Skeletal muscle tissue (tissue), 3 donors: ENCODE measurements at regions not wholly inside any gene's neighbourhood (a gene's known extent, or its start where the extent isn't known, plus 50 kb on each side); places are given as distances from the start of the nearest gene placed in this dataset.

Source experiments
- H3K27ac ChIP-seq: one replicate; pipeline ENCODE4 v1.7.0; 2013; ENCODE audit warnings: mild to moderate bottlenecking, low read depth, low read length, inconsistent platforms
- H3K27me3 ChIP-seq, 3 donors: one replicate each; pipeline ENCODE4 v1.7.0; 2013; ENCODE audit warnings: low read length in 3 of 3; ENCODE audit not compliant: control insufficient read depth in 3 of 3, insufficient read depth in 3 of 3
- H3K36me3 ChIP-seq, 3 donors: one replicate each; pipeline ENCODE4 v1.7.0; 2013; ENCODE audit warnings: low read length in 3 of 3; ENCODE audit not compliant: control insufficient read depth in 3 of 3, insufficient read depth in 3 of 3
- H3K4me1 ChIP-seq, 3 donors: one replicate each; pipeline ENCODE4 v1.7.0; 2013; ENCODE audit warnings: low read length in 3 of 3, mild to moderate bottlenecking in 3 of 3; ENCODE audit not compliant: control insufficient read depth in 3 of 3, insufficient read depth in 3 of 3
- H3K4me3 ChIP-seq, 3 donors: one replicate each; pipeline ENCODE4 v1.7.0; 2013; ENCODE audit warnings: low read length in 3 of 3
- H3K9ac ChIP-seq, 3 donors: one replicate each; pipeline ENCODE4 v1.7.0; 2013; ENCODE audit warnings: low read length in 3 of 3, mild to moderate bottlenecking in 3 of 3, moderate library complexity in 2 of 3, low read depth in 1 of 3
- H3K9me3 ChIP-seq, 3 donors: one replicate each; pipeline ENCODE4 v1.7.0; 2013; ENCODE audit warnings: low read length in 3 of 3; ENCODE audit not compliant: control insufficient read depth in 3 of 3
- donor health status: Osteomylitis.

DNA sequence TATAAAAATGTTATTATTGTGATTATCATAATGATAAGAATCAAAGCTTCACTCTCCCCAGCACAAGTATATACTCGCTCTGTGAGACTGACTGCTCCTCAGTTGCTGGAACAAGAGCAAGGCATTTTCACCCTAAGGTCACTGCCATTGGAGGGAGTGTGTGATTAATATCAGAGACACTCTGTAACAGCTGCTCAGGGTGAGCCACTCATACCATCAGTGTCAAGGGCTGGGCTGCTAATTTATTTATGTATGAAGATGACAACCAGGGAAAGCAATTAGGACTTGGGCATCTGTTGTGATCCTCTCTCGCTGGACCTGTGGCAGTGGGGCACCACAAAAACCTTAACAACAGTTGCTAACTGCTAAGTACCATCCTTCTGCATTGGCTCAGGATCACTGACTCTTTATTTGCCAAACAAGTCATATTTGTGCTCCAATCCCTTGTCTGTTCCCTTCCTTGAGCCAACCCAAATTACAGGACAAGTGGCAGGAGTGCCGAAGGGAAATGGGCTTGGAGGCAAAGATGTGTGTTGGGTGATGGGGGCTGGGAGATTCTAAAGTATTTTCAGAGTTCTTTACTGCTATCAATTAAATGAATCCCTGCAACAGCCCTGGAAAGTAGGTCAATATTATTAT, 297.5 kb upstream of the STT3B start:
- Histone ChIP-seq H3K4me1 (peaks cover 0 to 4% (median 0%) of the 10 kb centered on the region in 3 donors), H3K27ac (no peak overlapping the region), H3K36me3 (no peaks in the 10 kb centered on the region), H3K9ac (no peak overlapping the region), H3K4me3 (no peak overlapping the region), H3K9me3 (no peaks in the 10 kb centered on the region), H3K27me3 (no peaks in the 10 kb centered on the region)

DNA sequence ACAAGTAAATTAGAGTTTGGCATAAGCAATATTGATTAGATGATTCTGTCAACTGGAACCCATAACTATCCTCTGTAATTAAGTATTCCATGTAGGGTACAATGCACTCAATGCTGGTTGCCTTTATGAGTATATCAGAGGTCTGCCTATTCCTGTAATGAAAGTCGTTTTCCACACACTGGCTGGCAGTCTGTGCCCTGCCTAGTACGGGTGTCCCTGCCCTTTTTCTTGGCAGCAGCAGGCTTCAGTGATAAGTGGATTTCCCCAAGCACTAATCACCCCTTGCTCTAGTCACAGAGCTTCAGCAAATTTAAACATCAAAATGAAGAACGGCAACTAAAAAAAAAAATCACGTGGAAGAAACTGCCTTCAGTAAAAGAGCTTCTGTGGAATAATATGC, 294.8 kb upstream of the STT3B start:
- no peaks in the 10 kb centered on the region for H3K9me3 ChIP-seq

DNA sequence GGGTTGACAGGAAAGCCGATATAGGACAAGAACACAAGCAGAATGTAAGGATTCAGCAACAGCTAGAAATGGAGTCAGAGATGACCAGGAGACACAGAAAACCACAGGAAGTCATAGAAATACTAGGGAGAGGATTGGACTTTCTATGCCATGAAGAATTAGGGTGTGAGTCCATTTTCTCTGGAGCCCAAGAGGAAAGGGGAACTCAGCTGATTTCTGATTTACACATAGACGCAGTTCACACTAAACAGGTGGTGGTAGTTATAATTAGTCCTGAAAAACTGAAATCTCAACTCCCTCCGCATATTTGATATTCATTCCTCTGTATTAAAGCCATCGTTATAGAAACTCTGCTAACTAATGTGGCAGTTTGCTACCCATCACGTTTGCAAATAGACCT, 292.7 kb upstream of the STT3B start:
- Histone ChIP-seq H3K27ac (no peak overlapping the region), H3K4me1 (no peaks in the 10 kb centered on the region), H3K4me3 (no peak overlapping the region), H3K27me3 (no peaks in the 10 kb centered on the region), H3K9ac (no peak overlapping the region), H3K9me3 (no peaks in the 10 kb centered on the region), H3K36me3 (no peaks in the 10 kb centered on the region)

More for the DNA sequence above, 294.8 kb upstream of the STT3B start:
- Histone ChIP-seq H3K9ac (no peak overlapping the region), H3K27ac (no peak overlapping the region), H3K4me1 (no peaks in the 10 kb centered on the region), H3K27me3 (no peaks in the 10 kb centered on the region), H3K4me3 (no peak overlapping the region), H3K36me3 (no peaks in the 10 kb centered on the region)

DNA sequence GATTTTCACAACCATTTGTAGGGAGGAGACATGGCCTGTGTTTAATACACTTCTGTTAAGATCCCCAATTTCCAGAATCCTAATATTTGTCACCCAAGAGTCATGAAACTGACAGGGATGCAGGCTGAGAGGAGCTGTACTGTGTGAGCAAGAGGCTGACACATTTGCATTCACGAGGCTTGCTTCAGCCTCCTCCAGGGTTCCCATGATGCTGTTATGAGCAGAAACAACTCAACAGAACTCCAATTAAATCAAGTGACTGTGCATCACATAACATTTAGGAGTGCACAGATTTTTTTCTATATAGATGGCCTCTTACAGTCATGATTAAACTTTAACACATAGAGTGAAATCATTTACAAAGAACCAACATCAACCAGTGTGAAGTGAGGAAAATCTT, 292.3 kb upstream of the STT3B start:
- Histone ChIP-seq H3K27me3 (no peaks in the 10 kb centered on the region), H3K4me1 (no peaks in the 10 kb centered on the region), H3K36me3 (no peaks in the 10 kb centered on the region), H3K27ac (no peak overlapping the region), H3K9ac (no peak overlapping the region), H3K9me3 (no peaks in the 10 kb centered on the region), H3K4me3 (no peak overlapping the region)

DNA sequence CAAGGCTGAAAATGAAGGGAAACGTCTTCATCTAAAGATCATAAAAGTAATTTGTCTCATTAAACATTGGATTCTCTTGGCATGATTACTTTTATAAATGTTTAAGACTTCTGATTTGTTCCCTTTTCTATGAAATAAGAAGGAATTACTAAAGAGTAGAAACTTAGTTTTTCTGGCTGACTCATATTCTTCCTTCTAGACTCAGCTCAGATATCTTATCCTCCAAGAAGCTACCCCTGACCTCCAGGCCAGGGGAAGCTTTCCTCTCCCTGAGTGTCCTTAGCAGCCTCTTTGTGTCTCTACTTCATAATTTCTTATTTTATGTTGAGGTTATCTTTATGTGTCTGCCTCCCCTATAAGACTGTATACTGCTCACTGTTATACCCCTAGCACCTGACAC, 291.9 kb upstream of the STT3B start:
- H3K4me1 ChIP-seq: no peaks in the 10 kb centered on the region
- H3K4me3 ChIP-seq: no peak overlapping the region
- no peaks in the 10 kb centered on the region for H3K9me3 ChIP-seq
- H3K9ac ChIP-seq: no peak overlapping the region
- H3K27me3 ChIP-seq: no peaks in the 10 kb centered on the region
- no peak overlapping the region for H3K27ac ChIP-seq
- no peaks in the 10 kb centered on the region for H3K36me3 ChIP-seq

DNA sequence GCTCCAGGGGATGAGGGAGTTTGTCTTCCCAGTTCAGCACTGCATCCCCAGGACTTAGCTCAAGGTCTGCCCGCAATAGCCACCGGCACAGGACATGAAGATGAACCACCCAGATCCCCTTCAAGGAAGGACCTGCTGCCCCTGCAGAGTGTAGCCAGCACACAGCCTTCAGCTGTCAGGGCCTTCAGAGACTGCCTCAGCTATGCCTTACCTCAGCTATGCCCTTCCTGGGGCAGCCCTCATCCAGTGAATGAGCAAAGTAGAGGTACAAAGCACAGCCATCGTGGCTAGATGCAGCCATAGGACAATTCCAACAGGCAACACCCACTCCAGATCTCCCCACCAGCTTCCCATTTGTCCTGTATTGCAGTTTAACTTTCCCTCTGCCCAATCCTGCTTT, 291.2 kb upstream of the STT3B start:
- Histone ChIP-seq H3K9me3 (no peaks in the 10 kb centered on the region), H3K36me3 (no peaks in the 10 kb centered on the region), H3K27ac (no peak overlapping the region), H3K9ac (no peak overlapping the region), H3K27me3 (no peaks in the 10 kb centered on the region), H3K4me1 (no peaks in the 10 kb centered on the region), H3K4me3 (no peak overlapping the region)

DNA sequence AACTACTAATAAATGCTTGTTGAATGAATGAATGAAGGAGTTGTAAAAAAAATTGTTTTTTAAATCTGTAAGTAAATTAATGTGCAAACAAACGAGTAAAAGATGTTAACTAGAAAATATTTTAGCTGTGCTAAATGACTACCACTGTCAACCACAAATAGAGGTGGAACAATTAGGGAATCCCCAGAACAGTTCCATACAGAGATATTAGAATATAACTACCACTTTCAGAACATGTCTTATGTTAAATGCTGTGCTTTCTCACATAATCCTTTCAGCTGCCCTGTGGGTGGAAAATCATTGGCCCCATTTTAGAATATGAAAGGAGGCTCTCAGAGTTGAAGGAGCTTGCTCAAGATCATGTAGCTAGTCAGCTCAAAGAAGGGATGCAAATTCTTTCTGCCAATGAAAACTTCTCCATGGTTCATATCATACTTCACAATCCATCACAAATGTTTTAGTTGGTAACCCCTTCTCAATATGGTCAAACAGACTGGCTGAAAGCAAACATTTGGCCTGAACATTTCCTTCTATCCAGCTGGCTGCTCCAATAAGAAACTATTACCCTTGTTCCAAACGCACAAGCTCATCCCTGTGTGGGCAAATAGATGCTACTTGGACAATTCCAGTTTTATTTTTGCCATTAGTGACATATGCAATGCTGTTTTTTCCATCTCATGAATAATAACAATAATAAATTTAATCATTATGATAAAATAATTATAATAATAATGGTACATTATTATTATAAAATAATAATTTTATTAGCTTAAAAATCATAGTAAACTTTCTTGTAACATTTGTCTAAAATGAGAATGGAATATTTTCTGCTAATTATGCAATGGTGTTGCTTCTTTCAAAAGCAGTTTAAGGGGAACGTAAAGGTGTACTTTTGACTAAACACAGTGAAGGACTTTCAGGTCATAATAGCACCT, 290.4 kb upstream of the STT3B start:
- no peak overlapping the region for H3K4me3 ChIP-seq
- H3K9me3 ChIP-seq: no peaks in the 10 kb centered on the region
- no peaks in the 10 kb centered on the region for H3K4me1 ChIP-seq
- no peaks in the 10 kb centered on the region for H3K27me3 ChIP-seq
- H3K36me3 ChIP-seq: no peaks in the 10 kb centered on the region
- H3K27ac ChIP-seq: no peak overlapping the region
- no peak overlapping the region for H3K9ac ChIP-seq

DNA sequence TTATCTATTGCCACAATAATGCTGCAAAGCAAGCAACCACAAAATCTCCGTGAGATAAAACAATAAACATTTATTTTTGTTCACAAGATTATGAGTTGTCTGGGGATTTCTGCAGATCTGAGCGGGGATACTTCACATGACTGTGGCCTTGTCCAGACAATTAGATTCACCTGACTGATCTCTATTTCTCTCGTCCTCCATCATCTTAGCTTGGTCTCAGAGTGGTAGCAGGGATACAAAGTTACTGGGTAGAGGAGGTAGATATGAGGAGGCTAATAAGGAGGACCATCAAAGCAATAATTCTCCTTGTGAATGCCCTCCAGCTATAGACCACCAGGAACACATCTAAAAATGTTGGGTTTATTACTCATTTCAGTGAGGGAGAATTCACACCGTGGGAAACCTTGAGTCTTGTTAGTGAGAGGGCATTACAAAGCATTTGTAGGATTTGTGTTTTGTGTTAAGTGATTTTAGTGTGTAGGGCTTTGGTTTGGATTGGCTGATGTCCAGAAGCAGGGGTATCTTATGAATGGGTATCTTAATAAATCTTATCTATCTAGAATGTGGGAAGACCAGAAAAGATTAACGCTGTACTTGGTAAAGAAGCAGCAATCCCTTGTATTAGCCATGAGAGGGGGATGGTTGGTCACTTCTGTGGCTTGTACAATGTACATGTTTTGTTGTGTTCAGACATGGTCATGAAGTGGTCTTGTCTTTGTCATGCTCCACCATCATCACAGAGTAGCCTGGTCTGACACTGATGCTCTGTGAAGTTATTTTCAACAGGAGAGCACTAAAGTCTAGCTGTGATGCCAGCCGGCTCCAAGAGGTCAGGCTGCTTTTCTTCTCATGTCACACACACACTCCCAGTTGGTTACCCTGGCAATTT, 287.6 kb upstream of the STT3B start:
- Histone ChIP-seq H3K4me3 (no peak overlapping the region), H3K27ac (no peak overlapping the region), H3K36me3 (no peaks in the 10 kb centered on the region), H3K9ac (no peak overlapping the region), H3K27me3 (no peaks in the 10 kb centered on the region), H3K9me3 (no peaks in the 10 kb centered on the region), H3K4me1 (no peaks in the 10 kb centered on the region)

DNA sequence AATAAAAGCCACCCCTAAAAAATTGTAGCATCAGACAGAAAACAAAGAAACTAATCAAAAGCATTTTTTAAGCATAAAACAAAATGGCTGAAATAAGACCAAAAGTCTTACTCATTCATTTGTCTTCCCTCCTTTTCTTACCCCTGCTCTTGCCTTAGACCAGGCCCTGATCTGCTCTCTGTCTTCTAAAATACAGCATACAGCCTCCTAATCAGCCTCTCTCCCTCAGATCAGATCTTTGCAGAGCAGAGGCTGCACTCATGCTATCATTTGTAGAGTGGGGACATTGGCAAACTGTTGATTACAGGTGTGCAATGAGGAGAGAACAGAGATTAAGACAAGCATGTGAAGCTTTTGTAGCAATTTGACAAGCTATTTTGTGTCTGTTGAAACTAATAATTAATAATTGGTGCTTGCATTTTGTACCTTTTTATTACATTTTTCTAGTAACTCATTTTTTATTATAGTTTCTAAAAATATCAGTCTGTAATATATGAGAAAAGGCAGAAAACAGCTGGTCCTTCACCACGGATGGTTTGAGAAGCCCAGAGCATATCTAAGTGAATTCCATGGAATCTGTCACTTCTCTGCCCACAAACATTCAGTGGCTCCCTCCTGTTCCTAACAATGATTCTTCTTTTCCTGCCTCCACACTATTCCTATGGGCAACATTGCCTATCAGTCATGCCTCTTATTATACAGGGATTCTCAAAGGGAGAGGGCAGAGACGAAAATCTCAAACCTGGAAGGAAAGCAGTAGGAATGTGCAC, 286.2 kb upstream of the STT3B start:
- Histone ChIP-seq H3K9ac (no peak overlapping the region), H3K27me3 (no peaks in the 10 kb centered on the region), H3K4me3 (no peak overlapping the region), H3K4me1 (no peaks in the 10 kb centered on the region), H3K27ac (no peak overlapping the region), H3K36me3 (no peaks in the 10 kb centered on the region), H3K9me3 (no peaks in the 10 kb centered on the region)
